Activated CD8-positive, alpha-beta memory T cell treated with anti-CD3 and anti-CD28 coated beads, Interleukin-2, amount 50 U/mL, for 1 hour (primary cell): ENCODE measurements at regions not wholly inside any gene's neighbourhood (a gene's known extent, or its start where the extent isn't known, plus 50 kb on each side); places are given as distances from the start of the nearest gene placed in this dataset.

Source experiments
- DNase-seq: peaks from one replicate; pipeline ENCODE4 v3.0.0-alpha.2; 2020; ENCODE audit errors: extremely low read depth

GRCh38 chr5:125283372-125283771 is 536.9 kb upstream of the ZNF608 start:
- DNase-seq, result no peak

GRCh38 chr5:125286271-125286670 is 539.8 kb upstream of the ZNF608 start:
- DNase-seq, result no peak

- DNase-seq, result no peak
Observed at GRCh38 chr5:125289606-125290005, 543.2 kb upstream of the ZNF608 start.

GRCh38 chr5:125290935-125291334 is 544.5 kb upstream of the ZNF608 start:
- DNase-seq, result no peak

- DNase-seq, result no peak
Observed at GRCh38 chr5:125291447-125291846, 545.0 kb upstream of the ZNF608 start.

- DNase-seq, result no peak
Observed at GRCh38 chr5:125293223-125293622, 546.8 kb upstream of the ZNF608 start.

- no peak for DNase-seq
Observed at GRCh38 chr5:125293726-125294125, 547.3 kb upstream of the ZNF608 start.

- no peak for DNase-seq
Observed at GRCh38 chr5:125294844-125295243, 548.4 kb upstream of the ZNF608 start.

GRCh38 chr5:125295405-125295872 is 549.0 kb upstream of the ZNF608 start:
- no peak for DNase-seq

- no peak for DNase-seq
Observed at GRCh38 chr5:125298258-125298657, 551.8 kb upstream of the ZNF608 start.

- no peak for DNase-seq
Observed at GRCh38 chr5:125298746-125299379, 552.4 kb upstream of the ZNF608 start.

- no peak for DNase-seq
Observed at GRCh38 chr5:125301711-125302110, 555.3 kb upstream of the ZNF608 start.

- DNase-seq, result no peak
Observed at GRCh38 chr5:125302577-125302976, 556.1 kb upstream of the ZNF608 start.

- DNase-seq, result no peak
Observed at GRCh38 chr5:125306741-125307140, 560.3 kb upstream of the ZNF608 start.

GRCh38 chr5:125310749-125311148 is 564.3 kb upstream of the ZNF608 start:
- no peak for DNase-seq

- DNase-seq, result no peak
Observed at GRCh38 chr5:125311743-125312142, 565.3 kb upstream of the ZNF608 start.

- no peak for DNase-seq
Observed at GRCh38 chr5:125313555-125313954, 567.1 kb upstream of the ZNF608 start.

GRCh38 chr5:125315306-125315705 is 568.9 kb upstream of the ZNF608 start:
- DNase-seq, result no peak

GRCh38 chr5:125316391-125316790 is 570.0 kb upstream of the ZNF608 start:
- DNase-seq, result no peak

- no peak for DNase-seq
Observed at GRCh38 chr5:125316915-125317535, 570.6 kb upstream of the ZNF608 start.

- no peak for DNase-seq
Observed at GRCh38 chr5:125317536-125317995, 571.1 kb upstream of the ZNF608 start.

GRCh38 chr5:125321654-125322053 is 575.2 kb upstream of the ZNF608 start:
- no peak for DNase-seq

GRCh38 chr5:125323613-125324012 is 577.2 kb upstream of the ZNF608 start:
- no peak for DNase-seq
